ENCODE measurements at regions not wholly inside any gene's neighbourhood (a gene's known extent, or its start where the extent isn't known, plus 50 kb on each side); places are given as distances from the start of the nearest gene placed in this dataset.
"Not testable (repeated sequence)": the region's sequence is repeated elsewhere in the genome, so short reads cannot be mapped to it uniquely, and the experiment has no call there.

DNA sequence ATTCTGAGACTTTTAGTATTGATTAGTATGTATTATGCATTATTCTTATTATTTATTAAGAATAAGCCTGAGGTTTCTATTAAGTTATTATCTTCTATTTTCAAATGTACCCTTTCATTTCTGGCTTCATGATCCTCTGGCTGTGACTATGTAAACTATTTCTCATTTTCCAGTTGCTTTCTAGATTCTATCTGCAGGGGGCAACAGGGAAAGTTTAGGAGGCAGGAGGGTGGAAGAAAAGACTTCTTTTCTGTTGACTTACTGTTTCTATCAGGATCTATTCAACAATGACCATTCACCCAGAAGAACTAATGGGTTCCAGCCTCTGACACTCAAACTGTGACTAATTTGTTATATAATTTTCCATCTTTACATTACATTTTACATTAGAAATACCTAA, 653.4 kb upstream of the FSHR start:
- no peak for ATAC-seq

DNA sequence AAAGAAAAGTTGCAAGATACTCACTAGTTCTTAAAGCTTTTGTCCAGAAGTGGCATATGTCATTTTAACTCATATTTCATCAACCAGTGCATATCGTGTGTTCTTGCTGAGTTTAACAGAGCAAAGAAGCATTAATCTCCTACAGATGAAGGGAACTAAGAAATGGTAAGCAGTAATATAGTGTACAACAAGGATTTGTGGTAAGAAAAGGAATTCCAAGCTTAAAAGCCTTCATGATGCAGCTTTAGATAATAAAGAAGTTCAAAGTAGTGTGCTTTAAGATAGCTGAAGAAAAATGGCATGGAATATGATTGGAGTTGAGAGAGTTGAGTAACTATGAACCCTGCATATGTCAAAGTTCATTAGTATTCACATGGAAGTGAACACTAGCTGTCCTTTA, 649.8 kb upstream of the FSHR start:
- no peak for DNase-seq (ENCODE audit: low spot score)
- no peak for ATAC-seq

More for the DNA sequence above, 653.4 kb upstream of the FSHR start:
- no peak for DNase-seq (ENCODE audit: low spot score)

DNA sequence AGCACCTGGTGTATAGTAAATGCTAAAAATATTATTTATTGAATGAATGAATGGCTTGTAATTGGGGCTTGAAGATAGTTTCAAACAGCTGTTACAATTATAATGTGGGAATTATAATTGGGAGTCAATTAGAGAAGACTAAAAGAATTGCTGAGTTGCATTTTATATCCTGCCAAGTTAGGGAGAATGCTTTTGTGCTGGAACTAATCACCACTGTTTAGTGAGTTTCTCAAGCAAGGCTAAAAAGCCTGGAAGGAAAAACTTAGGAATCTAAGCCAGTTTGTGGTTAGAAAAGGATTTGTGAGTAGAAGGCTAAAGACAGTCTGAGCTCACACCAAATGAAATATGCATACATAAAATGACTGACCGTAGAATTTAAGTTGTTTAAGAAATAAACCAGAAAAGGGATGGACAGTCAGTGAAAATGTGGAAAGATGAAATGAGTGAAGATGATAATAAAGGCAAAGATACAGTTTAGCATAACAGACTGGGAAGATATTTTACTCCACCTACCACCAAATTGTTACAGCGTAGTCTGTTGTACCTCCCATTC, 647.7 kb upstream of the FSHR start:
- DNase-seq (ENCODE audit: low spot score) (no peak), ATAC-seq (no peak)

DNA sequence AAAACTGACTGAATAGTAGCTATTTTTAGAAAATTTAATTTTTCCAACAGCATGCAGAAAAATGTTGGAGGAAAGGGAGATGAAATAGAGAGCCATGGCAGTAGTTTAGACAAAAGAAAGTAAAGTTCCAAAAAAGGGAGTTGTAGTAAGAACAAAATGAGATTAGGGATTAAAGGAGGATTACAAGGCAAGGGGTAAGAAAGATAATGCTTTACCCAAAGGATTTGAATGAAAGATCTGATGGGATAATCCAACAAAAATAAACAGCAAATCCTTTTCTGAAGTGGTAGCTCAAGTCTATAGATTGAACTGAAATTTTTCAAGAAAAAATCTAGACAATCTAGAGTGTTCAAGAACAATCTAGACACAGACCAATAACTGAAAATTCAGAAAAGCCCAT, 644.3 kb upstream of the FSHR start:
- ATAC-seq, result no peak

DNA sequence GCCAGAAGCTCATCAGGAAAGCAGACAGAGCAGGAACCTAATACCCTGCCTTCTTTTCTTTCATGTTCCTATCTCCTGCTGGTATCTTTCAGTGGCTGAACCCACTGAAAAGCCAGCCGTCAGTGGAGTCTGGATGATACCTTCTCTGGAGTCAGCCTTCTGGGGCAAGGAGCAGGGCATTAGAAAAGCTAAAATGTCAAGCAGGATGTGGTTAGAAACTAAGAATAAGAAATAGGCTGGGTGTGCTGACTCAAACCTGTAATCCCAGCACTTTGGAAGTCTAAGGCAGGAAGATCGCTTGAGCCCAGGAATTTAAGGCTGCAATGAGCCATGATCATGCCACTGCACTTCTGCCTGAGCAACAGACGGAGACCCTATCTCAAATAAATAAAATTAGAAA, 642.0 kb upstream of the FSHR start:
- ATAC-seq (no peak), DNase-seq (ENCODE audit: low spot score) (no peak)

More for the DNA sequence above, 644.3 kb upstream of the FSHR start:
- no peak for DNase-seq (ENCODE audit: low spot score)

DNA sequence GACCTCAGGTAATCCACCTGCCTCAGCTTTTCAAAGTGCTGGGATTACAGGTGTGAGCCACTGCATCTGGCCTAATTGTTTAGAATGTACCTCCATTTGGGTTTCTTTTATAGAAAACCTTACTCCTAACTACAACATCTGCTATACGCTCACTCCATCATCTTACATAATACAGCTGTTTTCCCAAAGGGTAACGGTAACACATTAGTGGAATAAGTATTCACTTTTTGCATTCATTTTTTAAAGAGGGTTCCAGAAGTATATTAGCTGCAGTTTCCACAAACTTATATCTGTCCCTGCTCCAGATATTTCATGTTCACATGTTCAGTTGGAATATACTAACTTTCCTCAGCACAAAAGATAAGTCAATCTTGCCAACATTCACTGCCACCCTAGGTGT, 640.1 kb upstream of the FSHR start:
- no peak for ATAC-seq
- no peak for DNase-seq (ENCODE audit: low spot score)

DNA sequence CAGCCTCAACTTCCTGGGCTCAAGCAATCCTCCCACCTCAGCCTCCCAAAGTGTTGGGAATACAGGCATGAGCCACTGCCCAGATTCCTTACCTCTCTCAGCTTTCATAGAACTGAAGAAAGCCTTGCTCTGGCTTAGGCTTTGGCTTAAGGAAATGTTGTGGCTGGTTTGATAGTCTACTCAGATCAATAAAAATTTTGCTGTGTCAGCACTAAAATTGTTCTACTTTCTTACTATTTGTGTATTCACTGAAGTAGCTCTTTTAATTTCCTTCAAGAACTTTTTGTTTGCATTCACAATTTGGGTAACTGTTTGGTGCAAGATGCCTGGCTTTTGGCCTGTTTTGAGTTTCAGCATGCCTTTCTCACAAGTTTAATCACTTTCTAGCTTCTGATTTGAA, 634.0 kb upstream of the FSHR start:
- no peak for DNase-seq (ENCODE audit: low spot score)
- no peak for ATAC-seq

DNA sequence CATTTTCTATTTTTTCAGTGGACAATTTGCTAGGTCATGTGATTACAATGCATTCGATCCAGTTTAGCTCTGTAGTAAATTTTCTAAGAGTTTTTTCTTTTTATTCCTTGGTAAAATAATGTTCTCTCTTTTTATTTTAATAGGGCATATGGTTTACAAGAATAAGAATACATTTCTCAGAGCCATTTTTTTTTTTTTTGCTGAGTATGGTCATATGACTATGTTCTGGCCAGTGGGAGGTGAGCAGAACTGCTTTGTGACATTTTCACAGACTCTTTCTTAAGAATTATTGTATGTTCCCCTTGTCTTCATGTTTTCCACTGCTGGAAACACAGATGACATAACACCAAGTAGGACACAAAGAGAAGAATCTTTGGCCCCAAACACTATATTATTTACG, 626.6 kb upstream of the FSHR start:
- ATAC-seq (no peak), DNase-seq (ENCODE audit: low spot score) (no peak)

DNA sequence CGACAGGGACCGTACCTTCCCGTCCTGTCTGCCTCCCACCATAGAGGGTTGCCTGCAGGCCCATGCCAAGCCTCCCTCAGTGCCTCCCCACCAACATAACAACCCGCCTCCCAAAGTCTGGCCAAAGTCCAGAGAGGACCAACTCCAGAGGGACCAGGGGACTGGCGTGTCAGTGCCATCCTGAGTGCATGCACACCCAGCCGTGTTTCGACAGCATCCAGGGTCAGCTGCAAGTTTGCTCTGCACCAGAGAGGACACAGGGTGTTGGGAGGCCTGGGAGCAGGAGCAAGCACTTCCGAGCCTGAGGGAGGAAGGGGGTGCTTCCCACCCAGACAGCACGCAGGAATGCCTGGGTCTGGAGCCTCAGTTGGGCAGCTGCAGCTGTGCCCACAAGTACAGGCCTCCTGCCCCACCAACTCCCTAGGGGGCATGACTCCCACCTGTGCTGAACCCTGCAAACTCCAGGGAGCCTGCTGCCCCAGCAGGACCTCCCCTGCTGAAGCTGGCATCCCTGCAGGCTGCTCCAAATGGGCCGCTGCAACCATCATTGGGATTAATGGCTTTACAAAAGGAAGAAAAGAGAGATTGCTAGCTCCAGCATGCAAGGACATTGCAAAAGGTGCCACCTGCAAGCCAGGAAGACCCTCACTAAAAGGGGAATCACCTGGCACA, 618.1 kb upstream of the FSHR start:
- ATAC-seq, result no peak
- no peak for DNase-seq (ENCODE audit: low spot score)

DNA sequence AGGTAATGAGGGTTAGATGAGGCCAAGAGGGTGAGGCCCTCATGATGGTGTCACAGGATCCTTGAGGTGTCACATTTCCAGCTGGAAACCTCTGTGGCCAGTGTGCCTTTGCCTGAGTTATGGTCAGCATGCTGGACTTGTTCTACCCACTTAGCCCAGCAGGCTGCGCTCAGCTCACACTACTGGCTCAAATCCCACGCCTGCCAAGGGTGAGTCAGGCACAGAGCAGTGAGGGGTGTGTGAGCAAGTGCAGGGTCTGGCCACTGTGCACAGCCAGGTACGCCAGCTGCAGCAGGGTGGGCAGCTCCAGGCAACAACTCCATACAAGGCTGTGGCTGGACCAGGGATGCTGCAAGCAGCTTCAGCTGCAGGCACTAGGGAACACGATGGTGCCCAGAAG, 616.6 kb upstream of the FSHR start:
- ATAC-seq (peak; percentile 68), DNase-seq (ENCODE audit: low spot score) (peak; percentile 46)

DNA sequence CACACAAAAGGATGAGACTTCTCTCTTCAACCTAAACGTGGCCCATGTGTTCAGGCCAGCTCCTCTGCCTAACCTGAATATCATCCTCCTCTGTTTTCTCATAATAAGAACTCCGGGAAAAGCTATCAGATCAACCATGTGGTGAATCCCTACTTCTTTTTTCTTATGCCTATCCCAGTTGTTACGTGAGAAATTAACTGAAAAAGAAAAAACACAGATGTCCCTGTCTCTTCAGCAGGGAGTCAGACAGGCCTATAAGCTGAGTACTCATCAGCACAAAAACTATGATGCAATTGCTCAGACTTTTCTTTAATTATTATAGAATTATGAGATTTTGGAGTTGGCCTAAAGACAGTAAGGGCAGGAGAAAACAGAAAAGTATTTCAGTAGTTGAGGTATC, 613.0 kb upstream of the FSHR start:
- ATAC-seq, result no peak
- DNase-seq (ENCODE audit: low spot score), result no peak

DNA sequence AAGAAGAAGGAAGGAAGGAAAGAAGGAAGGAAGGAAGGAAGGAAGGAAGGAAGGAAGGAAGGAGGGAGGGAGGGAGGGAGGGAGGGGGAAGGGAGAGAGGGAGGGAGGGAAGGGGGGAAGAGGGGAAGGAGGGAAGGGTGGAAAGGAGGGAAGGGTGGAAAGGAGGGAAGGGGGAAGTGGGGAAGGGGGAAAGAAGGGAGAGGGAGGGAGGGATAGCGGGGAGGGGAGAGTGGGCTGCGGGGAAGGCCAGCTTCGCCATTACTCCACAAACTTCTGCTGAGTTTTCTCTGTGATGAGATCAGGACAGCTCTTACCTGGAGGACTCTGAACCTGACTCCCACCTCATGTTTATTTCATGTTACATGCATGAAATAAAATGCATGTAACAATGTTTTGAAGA, 601.5 kb upstream of the FSHR start:
- DNase-seq (ENCODE audit: low spot score) (no peak), ATAC-seq (no peak)

DNA sequence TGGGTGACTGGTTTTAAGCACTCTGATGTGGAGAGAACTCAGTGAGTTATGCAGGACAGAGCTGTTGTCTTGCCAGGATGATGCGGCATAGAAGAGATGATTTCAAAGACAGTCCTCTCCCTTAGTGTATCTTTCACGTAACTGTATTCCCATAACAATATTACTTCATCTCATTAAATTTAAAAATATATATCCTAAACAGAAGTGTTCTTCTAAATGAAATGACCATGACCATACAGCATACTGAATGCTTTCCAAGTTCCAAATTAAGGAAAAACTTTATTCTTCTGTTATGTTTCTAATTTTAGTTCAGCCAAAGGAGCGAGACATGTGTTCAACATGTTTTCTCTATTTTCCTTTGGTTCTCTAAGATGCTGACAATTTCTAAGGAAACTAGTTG, 600.1 kb upstream of the FSHR start:
- DNase-seq (ENCODE audit: low spot score) (no peak), ATAC-seq (no peak)

DNA sequence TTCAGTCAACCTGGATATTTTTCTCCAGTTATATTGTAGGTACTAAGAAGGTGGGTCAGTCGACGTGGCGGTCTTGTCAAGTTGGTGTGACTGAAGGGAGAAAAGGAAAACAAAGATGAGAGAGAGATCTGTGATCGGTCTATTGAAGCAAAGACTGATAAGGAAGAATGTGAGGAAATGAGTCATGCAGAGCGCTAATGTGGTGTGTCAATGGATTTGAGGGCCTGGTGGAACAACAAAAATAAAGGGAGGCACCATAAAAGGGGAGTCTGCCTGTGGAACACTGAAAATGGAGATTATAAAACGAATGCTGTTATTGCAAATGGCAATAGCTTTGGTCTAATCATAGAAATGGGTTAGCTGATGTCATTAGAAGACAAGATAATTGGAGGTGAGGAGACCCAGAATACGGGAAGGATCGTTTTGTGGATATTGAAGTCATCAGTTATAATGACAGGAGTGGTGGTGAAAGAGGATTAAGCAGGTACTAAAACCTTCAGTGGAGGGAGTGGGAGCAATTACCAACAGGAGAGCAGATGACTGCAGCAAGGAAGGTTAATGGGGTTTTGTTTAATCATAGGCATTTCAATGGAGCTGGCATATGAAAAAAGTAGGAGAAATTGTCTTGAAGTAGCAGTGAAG, 599.1 kb upstream of the FSHR start:
- DNase-seq (ENCODE audit: low spot score) (no peak), ATAC-seq (no peak)

DNA sequence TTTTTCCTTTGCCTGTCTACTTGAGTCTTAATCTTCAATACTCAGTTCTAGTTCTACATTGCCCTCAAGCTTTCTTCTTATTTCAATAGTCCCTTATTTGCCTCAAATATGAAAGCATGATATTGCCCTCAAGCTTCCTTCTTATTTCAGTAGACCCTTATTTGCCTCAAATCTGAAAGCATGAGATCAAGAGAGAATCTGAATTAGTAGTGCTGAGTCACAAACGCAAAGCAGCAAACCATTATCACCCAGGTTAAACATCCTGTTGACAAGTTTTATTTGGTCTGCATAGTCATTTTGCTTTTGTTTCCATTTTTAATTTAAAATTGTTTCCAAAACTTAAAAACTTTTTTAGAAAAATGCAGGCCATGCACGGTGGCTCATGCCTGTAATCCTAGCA, 583.3 kb upstream of the FSHR start:
- DNase-seq (ENCODE audit: low spot score), result no peak
- no peak for ATAC-seq

DNA sequence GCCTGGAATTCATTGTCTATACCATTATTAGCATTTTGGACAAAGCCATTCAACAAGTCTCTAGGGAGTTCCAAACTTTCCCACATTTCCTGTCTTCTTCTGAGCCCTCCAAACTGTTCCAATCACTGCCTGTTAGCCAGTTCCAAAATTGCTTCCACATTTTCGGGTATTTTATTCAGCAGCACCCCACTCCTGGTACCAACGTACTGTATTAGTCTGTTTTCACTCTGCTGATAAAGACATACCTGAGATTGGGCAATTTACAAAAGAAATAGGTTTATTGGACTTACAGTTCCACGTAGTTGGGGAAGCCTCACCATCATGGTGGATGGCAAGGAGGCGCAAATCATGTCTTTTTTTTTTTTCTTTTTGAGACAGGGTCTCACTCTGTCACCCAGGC, 578.6 kb upstream of the FSHR start:
- ATAC-seq, result not testable (repeated sequence)

DNA sequence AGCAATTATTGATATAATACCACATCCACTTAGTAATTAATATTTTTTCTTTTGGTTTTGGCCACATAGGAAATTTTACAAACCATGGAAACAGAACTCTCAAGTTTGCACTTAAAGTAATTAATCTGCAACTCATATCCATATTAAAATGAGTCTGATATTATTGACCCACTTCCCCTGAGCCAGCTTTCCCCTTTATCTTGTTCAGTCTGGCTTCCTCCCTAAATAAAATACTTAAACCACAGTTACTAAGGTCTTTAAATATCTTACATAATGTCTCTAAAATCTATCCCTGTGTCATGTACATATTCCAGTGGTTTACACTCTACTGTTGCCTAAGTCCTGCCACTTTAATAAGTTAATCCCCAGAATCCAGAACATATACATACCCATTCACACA, 564.9 kb upstream of the FSHR start:
- ATAC-seq (no peak), DNase-seq (ENCODE audit: low spot score) (no peak)

More for the DNA sequence above, 578.6 kb upstream of the FSHR start:
- DNase-seq (ENCODE audit: low spot score), result not testable (repeated sequence)

DNA sequence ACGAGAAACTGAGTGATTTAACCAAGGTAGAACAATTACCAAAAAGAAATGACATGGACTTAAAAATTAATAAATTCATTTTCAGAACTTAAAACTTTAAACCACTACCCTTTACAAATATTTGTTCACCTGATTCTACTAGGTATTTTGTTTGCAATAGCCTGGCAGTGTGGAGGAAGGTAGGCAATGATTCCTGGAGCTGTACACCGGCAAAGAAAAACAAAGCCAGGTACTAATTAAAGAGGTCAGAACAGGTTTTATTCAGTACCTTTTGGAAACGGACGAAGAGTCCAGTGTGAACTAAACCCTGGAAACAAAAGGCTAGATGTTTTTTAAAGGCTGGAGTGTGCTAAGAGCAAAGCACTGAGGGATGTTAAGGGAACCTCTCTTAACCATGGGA, 561.3 kb upstream of the FSHR start:
- ATAC-seq (no peak), DNase-seq (ENCODE audit: low spot score) (no peak)

DNA sequence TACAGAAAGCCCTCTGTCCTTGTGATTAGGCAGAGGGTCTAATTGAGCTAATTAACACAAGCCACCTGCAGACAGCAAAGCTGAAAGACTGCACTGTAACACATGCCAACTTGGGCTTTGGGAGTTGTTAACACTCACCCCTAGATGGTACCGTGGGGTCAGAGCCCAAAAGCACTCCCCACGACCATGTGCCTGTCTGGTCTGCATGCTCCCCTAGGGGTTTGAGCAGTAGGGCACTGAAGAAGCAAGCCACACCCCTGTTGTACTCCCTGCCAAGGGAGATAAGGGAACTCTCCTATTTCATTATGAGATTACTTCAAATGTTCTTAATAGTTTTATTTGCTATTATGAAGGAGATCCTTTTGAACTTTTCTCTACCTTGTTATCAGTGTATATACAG, 560.1 kb upstream of the FSHR start:
- DNase-seq (ENCODE audit: low spot score) (no peak), ATAC-seq (no peak)

DNA sequence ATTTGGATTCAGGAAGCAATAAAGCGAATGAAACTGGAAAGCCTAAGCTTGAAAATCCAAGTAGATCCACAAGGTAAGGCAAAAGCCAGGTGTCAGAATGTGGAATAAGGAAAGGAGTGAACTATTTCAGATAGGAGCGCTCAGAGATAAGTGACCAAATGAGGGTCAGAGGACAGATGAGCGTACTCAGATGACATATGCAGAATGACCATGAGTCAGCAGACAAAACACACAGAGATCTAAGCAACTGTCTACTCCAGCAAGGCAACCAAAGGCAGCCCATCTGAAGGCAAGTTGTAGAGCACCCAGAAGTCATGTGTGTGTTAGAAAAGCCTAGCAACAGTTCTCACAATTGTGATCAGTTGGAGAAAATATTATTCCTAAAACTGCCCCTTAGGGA, 548.4 kb upstream of the FSHR start:
- no peak for ATAC-seq
- DNase-seq (ENCODE audit: low spot score), result no peak

DNA sequence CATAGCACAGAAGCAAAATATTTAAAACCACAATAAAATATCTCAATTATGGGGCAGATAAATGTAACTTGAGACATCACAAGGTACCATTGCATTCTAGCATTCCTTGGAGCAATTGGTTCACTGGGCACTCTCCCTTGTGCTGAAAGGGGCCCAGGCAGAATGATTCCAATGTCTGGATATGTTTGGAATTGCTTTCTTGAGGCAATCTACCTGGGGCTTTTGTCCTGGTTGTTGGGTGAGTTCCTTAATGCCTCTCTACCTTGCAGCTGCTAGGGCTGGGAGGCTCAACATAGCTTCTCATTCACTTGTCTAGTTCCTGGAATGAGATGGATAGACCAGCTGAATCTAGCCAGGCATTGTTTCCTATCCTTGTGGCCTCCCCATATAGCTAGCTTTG, 539.6 kb upstream of the FSHR start:
- DNase-seq (ENCODE audit: low spot score), result no peak

DNA sequence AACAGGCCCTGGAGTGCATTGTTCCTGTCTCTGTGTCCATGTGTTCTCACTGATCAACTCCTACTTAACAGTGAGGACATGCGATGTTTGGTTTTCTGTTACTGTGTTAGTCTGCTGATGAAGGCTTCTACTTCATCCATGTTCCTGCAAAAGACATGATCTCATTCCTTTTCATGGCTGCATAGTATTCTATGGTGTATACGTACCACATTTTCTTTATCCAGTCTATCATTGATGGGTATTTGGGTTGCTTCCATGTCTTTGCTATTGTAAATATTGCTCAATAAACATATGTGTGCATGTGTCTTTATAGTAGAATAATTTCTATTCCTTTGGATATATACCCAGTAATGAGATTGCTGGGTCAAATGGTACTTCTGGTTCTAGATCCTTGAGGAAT, 537.7 kb upstream of the FSHR start:
- not testable (repeated sequence) for DNase-seq (ENCODE audit: low spot score); ATAC-seq

More for the DNA sequence above, 539.6 kb upstream of the FSHR start:
- ATAC-seq, result no peak

DNA sequence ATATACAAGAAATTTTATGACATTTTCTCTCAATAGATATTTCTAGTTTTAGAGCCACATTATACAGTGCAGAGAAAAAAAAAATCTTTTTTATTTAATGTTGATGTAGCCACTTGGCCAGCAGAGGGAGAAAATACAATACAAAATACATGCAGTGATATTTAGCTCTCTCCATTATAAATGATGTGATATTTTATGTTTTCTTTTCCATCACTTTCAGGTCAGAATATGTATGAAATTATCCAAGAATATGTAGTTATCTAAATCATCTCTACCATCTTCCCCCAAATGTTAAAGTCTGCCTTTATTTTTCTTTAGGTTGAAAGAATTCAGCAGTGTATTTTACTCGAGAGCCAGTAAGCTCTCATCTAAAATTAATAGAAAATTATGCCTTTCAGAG, 533.6 kb upstream of the FSHR start:
- ATAC-seq (no peak), DNase-seq (ENCODE audit: low spot score) (no peak)

All from left lobe of liver (tissue), 2 donors.